ENCODE measurements at regions not wholly inside any gene's neighbourhood (a gene's known extent, or its start where the extent isn't known, plus 50 kb on each side); places are given as distances from the start of the nearest gene placed in this dataset.

DNA sequence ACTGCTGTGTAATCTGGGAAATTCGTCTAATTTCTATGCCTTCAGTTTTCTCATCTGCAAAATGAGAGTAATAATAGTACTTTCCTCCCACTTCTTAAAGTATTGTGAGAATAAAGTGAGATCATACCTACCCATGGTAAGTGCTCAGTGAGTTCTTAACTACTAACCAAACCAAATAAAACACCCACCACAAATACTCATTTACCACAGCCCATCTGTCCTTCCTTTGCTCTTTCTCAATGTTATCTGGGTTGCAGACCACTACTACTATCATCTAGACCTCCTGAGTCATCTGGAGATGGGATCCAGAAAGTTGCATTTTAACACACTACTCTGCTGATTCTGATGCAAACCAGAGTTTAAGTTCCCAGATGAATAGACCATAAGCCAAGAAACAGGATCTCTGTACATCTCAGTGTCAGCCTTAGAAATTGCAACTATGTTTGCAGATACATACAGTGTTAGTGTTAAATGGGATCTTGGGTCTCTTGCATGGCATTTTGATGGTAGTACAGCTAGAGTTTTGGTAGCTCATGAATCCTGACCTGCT, 105.4 kb upstream of the ATP10B start:
- intact Hi-C loops (cut with micrococcal nuclease), result no loop called here

DNA sequence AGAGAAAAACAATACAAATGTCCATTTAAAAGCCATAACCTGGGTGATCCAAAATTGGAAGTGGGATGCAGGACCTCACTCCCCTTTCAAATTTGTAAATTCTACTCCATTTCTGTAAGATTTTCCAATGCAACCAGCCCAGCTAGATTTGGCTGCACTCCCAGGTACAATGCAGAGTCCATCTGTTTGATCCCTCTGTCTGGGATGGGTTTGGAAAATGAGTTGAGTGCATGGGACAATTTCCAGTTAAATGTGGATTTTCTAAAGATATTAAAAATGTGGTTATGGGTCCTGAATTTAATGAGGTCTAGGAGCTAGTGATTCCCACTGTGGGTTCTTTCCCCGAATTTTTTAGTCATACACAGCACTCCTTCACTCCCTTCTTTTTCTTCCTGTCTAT, 104.0 kb upstream of the ATP10B start:
- intact Hi-C loops (cut with micrococcal nuclease), result no loop called here

DNA sequence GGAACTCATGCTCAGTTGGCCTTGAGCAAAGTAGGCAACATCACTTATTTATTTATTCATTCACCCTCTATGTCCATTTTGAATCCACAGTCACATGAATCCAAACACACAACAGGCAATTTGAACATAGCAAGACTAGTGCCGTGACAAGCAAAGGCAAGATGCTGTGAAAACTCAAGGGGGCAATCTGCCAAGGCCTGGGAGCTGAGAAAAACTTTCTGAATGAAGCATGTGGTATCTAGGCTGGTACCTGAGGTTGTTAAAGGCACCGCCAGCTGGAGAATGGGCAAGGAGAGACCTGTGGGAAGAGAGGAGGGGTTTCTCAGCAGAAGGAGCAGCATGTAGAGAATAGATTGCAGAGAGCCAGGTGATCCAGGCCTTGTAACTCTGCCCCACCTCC, 98.3 kb upstream of the ATP10B start:
- intact Hi-C loops (cut with micrococcal nuclease), result no loop called here

DNA sequence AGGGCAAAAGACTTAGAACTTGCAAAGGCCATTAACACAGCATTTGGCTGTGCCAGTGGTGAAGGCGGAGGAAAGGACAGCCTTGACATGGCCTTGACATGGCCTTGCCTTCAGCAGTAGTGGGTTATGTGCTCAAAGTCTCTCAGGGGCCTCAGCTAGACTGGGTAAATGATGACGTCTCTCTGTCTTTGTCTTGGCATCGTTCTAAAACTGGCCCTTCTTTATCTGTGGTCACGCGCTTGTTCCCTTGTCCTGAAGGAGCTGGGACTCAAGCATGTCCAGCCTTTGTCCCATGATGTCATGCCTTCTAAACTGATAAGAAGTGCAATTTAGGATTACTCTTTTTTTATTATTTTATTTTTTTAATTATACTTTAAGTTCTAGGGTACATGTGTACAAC, 88.7 kb upstream of the ATP10B start:
- intact Hi-C loops (cut with micrococcal nuclease), result no loop called here

DNA sequence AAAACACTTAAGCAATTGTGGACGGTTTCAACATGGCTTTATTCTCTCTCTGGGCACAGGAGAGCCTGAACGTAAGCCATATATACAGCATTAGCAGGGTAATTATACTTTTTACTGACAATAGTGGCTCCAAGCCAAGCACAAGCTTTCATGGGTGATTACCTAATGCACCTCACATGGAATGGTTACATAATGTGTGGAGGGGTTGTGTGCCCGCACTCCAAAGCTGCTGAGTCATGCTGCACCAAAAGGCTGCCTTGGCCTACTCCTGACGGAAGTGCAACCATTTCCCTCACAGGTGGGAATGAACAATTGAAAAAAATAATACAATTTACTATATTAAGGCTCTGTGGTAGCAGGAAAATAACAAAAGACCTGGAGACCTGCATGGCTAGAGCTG, 86.5 kb upstream of the ATP10B start:
- intact Hi-C loops (cut with micrococcal nuclease), result no loop called here

DNA sequence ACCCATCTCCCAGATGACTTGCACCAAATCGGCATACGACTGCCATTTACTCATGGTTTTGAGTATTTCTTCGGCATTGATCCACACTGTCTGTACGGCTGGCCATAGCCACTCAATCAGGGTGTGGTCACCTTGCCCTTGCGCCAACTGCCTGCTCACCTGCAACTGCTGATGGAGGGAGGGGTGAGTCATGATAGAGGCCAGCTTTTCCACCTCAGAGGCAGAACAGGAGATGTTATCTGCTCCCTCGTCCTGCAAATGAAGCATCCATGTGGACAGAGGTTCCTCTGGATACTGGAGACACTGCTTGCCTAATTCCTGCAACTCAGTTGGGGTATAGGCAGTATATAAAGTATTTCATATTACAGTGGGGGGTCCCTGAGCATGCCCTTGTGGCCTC, 85.6 kb upstream of the ATP10B start:
- intact Hi-C loops (cut with micrococcal nuclease), result no loop called here

DNA sequence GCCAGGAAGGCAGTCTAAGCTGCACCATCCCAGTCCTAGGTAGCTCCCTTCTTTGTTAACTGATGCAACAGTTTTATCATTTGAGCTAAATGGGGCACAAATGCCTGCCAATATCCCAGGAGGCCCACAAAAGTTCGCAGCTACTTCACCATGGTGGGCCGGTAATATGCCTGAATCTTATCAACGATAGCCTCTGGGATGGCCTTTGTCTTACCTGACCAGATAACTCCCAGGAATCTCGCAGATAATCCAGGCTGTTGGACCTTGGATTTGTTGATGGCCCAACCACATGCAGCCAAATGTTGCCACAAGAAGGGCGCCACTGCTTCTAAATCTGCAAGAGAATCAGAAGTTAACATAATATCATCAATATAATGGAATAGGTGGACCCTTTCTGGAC, 83.8 kb upstream of the ATP10B start:
- intact Hi-C loops (cut with micrococcal nuclease), result no loop called here

DNA sequence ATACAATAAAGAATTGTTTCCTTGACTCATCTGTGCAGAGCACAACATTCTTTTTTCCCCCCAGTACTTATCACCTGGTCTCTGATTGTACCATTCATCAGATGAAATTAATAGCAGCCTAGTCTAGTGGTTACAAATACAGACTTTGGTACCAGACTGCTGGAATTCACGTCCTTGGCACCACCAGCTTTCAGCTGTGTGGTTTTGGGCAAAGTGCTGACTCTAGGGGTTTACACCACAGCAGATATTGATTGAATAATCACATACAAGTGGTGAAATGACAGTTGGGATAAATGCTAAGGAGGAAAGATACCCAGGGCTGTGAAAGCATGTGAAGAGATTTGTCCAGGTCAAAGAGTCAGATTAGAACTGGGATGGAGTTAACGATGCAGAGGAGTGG, 79.3 kb upstream of the ATP10B start:
- intact Hi-C loops (cut with micrococcal nuclease), result no loop called here

DNA sequence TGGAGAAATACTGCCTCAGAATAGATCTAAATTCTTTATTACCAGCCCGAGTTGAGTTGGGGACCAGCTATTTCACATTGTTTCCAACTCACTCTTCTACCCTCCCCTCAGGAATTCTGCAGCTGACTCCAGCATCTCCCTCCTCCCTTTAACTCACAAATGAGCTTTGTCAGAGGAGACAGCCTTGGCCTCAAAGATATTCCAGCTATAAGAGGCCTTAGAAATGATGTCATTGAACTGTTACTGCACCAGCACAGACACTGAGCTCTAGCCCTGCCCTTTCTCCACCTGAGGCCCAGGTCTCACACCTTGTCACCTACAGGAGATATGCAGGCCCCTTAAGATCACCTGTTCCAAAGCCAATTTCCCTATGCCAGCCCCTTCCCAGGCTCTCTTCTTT, 78.4 kb upstream of the ATP10B start:
- intact Hi-C loops (cut with micrococcal nuclease), result no loop called here

DNA sequence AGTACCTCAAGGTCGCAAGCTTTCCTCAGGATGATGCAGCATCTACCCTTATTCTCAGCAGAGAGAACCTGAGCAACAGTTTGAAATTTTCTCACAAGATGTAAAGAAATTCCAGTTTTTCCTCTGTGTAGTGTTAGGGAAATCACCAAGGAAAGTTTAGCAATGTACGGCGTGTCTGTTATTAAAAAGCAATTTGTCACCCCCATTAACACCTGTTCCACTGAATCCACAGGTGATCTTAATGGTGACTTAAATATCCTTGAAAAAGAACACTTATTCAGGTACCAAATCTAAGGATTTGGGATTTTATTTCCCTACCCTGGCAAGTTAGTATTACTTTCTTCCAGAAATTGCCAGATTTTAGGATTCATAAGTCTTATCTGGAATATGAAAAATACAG, 77.9 kb upstream of the ATP10B start:
- intact Hi-C loops (cut with micrococcal nuclease), result no loop called here

DNA sequence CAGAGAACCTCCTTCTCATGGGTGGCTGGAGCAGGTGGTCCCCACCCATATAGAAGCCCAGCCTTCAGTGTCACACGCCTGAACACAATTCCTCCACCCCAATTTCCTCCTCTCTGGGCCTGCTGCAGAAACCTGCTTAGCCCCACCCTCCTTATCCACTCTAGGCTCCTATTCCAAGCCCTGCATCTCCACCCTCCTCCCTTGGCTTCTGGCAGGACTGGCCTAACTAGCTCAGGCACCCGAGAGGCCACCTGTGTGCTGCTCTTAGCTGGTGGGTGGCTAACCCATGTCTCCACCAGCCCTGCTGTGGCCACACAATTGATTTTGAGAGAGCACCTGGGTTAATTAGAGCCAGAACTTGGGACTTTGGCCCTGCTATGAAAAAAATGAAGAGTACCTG, 77.3 kb upstream of the ATP10B start:
- intact Hi-C loops (cut with micrococcal nuclease), result no loop called here

DNA sequence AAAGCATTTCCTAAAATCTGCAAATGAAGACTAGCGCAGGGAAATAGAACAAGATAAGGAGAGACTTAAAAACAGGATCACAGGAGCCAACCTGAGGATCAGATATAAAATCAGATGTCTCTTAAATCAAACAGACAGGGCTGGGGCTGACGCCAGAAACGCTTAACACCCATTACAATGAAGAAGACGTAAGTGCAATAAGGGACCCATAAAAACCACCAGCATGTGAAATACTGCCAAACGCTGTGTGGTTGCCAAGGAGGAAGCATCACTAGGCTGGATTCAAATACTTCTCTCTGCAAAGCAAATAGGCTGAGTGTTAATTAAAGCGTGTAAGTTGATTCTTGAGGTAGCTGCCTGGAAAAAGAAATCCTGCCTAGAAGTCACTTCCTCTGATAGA, 74.4 kb upstream of the ATP10B start:
- intact Hi-C loops (cut with micrococcal nuclease), result no loop called here

DNA sequence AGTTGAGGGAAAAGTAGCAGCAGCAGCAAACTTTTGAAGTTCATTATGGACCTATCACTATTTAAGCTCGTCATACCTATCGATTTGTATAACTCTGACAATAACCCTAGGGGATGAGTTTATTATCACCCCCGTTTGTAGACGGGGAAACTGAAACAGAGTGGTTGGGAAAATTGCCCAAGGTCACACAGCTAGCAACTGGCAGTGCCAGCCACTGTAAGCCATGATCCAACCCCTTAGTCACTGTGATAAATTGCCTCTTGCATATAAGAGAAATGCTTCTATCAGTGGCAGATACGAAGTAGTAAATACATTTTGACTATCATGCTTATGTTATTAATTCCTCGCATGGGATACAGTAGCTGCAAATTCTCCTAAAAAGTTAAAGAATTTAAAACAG, 73.3 kb upstream of the ATP10B start:
- intact Hi-C loops (cut with micrococcal nuclease), result no loop called here

DNA sequence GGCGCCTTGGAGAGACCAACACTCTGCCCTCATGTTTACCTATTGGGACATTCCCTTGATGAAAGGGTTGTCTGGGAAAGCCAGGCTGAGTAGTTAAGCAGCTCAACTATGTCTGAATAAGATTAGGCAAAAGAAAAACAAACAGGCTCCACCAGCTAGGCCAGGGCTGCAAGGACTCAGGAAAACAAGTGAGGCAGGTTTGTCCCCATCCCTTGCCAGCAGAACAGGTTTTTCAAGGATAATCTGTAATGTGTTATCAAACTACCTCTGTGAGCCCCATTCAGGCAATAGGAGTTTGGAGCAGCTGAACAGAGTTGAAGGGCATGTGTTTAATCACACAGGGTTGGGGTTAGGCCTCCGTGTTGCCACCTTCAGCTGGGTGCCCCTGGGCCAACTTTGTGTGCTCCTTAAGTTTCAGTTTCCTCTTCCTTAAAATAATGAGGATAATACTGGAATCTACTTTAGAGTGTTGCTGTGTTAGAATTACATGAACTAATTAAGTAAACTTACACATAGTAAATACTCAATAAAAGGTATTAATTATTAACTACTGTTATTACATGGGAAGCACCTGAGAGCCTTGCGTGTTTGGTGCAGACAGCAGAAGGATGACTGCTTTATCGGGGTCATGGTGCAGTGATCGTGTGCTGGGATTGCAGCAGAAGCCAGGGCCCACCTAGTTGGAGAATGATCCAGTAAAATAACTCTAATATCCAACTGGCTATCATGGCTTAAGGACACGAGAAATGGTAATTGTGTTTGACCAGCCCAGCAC, 72.1 kb upstream of the ATP10B start:
- intact Hi-C loops (cut with micrococcal nuclease), result no loop called here

DNA sequence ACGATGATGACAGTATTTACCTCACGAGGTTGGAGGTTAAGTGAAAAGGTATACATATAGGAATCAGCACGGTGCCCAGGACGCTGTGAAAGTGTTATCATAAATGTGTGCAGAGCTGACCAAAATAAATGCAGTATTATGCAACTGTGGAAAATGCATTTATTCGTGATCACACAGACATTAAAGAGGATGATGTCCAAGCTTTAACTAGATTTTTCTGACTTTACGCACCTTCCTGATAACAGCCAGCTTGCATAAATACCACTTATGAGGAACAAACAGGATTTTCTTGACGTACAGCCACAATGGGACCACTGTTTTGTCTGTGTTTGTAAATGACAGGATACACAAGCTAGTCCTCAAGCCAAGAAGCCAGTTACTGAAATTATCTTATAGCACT, 71.4 kb upstream of the ATP10B start:
- intact Hi-C loops (cut with micrococcal nuclease), result no loop called here

DNA sequence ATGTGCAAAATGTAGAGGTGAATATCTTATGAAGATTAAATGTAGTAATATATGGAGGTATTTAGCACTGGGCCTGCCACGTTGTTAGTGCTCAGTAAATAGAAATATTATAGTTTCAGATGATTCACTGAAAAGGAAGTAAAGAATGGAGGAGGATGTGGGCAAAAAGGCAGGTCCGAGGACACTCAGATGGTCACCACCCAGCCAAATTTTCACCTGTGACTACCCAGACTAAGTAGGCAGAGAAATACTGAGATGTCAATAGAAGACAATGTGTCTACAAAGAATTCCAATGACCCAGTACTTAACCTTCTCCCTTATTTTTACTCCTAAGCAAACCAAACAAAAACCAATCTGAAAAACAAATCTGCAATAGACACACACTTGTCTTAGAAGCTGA, 70.3 kb upstream of the ATP10B start:
- intact Hi-C loops (cut with micrococcal nuclease), result no loop called here

DNA sequence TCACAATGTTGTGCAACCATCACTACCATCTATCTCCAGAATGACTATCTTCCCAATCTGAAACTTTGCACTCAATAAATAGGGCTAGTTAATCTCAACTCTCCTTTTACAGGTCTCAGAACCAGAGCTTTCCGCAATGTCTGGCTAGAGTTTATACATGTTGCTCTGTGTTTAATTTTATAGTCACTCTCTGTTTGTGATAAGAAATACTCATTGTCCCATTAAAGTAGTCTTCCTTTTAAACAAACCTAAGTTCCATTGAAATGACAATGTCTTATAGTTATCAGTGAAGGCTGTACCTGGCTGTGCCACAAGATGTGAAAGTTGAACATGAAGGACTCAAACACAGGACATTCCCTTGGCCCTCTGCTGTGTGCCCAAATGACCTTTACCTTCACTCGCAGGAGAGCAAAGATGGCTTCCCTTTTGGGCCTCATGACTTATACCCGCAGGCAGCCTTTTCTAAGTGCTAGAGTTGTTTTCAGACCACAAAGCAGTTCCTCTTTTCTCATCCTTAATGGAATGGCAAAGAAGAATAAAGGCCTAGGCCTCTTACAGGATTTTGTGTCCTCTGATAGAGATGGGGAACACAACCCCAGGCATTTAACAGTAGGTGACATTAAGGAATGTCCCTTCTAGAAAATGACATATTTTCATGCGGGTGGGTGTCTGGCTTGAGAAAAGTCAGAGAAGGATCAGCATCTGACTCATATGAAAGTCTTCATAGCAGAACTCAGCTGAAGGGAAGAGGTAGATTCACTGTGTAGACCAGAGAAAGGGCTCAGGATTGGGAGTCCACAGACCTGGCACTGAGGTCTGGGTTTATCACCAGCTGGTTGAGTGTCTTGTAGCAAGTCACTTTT, 69.6 kb upstream of the ATP10B start:
- intact Hi-C loops (cut with micrococcal nuclease), result no loop called here

DNA sequence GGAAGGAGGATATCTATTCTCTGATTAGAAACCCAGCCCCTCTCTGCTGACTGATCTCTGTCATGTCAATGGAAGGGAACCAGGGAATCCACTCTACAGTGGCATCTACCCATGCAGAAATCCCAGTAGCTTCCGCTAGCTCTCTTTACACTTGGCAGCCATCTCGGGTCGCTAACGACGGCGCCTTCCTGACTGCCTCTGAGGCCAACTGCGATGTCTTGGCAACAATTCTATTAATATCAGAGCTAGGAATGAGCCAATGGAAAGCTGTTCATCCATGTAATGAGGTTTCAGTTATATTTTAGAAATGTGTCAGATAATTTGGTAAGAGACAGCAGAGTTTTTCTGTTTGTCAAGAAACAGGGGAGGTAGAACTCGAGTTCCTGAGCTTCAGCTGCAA, 67.6 kb upstream of the ATP10B start:
- intact Hi-C loops (cut with micrococcal nuclease), result no loop called here

DNA sequence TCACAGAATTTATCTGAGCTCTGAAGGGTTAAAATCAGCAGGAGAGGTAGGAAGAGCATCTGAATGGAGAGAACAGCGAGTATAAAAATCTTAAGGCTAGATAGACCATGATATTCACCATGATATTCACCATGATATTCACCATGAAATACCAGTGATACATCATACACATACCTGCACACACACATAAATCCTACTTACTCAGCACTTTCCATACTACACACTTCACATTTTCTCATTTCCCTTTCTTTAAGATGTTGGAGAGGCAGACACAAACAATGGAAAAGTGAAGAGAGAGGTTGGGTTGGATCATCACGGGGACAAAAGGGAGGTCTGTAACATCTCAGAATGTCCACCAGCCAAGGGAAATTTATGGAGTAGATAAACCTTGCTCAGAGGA, 66.4 kb upstream of the ATP10B start:
- intact Hi-C loops (cut with micrococcal nuclease), result no loop called here

DNA sequence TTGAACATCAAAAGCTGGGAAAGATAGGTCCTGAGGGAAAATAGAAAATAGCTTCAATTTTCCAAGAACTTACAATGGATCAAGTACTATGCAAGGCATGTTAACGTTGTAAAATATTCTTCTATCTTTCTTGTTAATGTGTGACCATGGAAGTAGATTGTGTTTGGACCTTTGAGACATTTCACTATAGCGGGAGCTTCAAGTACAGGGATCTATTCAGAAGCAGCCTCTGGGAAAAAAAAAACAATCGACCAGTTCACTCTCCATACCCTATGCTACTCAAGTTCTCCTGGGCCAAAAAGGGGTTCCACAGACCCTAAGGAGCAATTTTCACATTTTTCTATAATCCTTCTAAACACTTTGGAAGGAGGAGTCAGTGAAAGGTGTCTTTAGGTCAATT, 54.1 kb upstream of the ATP10B start:
- intact Hi-C loops (cut with micrococcal nuclease), result no loop called here

DNA sequence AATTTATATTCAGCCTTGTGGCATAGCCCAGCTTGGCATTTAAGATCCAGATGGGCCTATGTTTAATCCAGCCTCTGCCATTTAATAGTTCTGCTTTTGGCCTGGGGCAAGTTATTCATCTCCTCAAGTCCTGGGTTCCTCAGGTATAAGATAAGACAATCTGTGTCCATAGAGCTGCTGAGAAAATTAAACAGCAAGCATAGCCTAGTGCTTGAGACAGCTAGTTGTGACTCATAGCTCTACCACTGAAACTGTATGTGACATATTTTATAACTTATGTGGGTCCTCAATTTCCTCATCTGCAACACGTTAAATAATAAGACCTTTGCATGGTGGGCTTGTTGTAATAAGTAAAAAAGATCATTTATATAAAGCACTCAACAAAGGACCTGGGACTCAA, 53.3 kb upstream of the ATP10B start:
- intact Hi-C loops (cut with micrococcal nuclease), result no loop called here

DNA sequence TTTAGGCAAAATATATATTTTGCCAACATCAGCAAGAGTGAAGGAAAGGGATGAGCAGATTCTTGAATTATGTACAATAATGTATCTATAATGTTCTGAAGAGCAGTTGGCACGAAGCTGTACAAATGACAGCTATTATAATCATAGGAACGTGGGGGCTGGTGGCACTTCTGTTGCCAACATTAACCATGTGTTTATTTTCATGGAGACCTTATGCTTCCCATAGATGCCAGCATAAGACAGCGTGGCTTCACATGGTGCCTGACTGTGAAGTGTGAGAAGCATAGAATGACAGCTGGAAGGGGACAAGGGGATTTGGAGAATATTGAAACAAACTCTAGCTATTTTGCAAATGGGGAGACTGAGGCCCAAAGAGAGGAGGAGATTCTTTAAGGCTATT, 52.6 kb upstream of the ATP10B start:
- intact Hi-C loops (cut with micrococcal nuclease), result no loop called here

DNA sequence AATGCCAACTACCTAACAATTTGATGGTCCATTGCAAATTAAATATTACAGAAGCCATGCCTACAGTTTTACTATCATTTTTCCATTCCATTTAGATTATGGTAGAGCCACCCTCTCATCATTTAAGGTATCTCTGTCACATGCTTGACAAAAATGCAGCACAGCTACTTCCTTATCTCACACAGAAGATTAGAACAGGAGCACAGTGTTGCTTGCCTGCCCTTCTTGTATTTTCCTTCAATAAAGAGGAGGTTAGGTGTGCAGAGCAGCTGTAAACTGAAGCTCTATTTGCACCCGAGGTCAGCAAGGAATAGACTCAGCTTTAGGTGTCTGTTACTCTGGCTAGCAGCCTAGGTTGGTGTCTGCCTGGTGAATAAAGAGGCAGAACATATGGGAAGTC, 51.5 kb upstream of the ATP10B start:
- intact Hi-C loops (cut with micrococcal nuclease), result no loop called here
